K562 (cell line): ENCODE measurements at regions not wholly inside any gene's neighbourhood (a gene's known extent, or its start where the extent isn't known, plus 50 kb on each side); places are given as distances from the start of the nearest gene placed in this dataset.

Source experiments
- ATF1 ChIP-seq, 2 experiments: fragments of 450-650 bp in 1 of 2; IDR thresholded peaks; 2 replicates each; pipeline ENCODE4 v1.6.1; 2016; ENCODE audit warnings: missing compliant biosample characterization in 1 of 2, missing genetic modification characterization in 1 of 2
- ATF4 ChIP-seq: fragments of 450-650 bp; formaldehyde crosslinking; IDR thresholded peaks from 2 replicates; pipeline ENCODE4 v1.4.0; 2022; ENCODE audit warnings: mild to moderate bottlenecking, moderate library complexity
- COPS2 ChIP-seq: fragments of 450-650 bp; conservative IDR thresholded peaks from 2 replicates; pipeline ENCODE4 v1.6.1; 2016; ENCODE audit warnings: mild to moderate bottlenecking, moderate library complexity
- CTCF ChIP-seq, 3 experiments: IDR thresholded peaks in 2 of 3; conservative IDR thresholded peaks in 1 of 3; 2 replicates each; pipeline ENCODE4 v1.5.1; 2011 to 2012; ENCODE audit warnings: low read length in 3 of 3, mild to moderate bottlenecking in 3 of 3, control low read depth in 2 of 3, improper control_type of control experiment in 1 of 3, inconsistent platforms in 1 of 3, low read depth in 1 of 3, mixed read lengths in 1 of 3, moderate library complexity in 1 of 3; ENCODE audit not compliant: insufficient read depth in 2 of 3
- CTCFL ChIP-seq: IDR thresholded peaks from 2 replicates; pipeline ENCODE4 v1.6.1; 2011; ENCODE audit warnings: borderline replicate concordance, low read depth, mild to moderate bottlenecking, moderate library complexity, low read length; ENCODE audit not compliant: insufficient read depth, poor library complexity, severe bottlenecking
- NCOA2 ChIP-seq, 2 experiments: fragments of 450-650 bp; IDR thresholded peaks; 2 replicates each; pipeline ENCODE4 v1.6.1; 2018; ENCODE audit warnings: mild to moderate bottlenecking in 2 of 2, moderate library complexity in 1 of 2; ENCODE audit not compliant: partially characterized antibody in 2 of 2
- PHTF2 ChIP-seq: fragments of 250-450 bp; sonication (Bioruptor Pico); IDR thresholded peaks from 2 replicates; pipeline ENCODE4 v1.5.0; 2021; ENCODE audit warnings: mild to moderate bottlenecking
- RBM34 ChIP-seq: fragments of 200-400 bp; formaldehyde crosslinking; IDR thresholded peaks from 2 replicates; pipeline ENCODE4 v1.6.1; 2018; ENCODE audit warnings: low read length, borderline replicate concordance; ENCODE audit not compliant: insufficient read depth
- RCOR1 ChIP-seq, 2 experiments: IDR thresholded peaks; 2 replicates each; pipeline ENCODE4 v1.6.1; 2012; ENCODE audit warnings: low read depth in 2 of 2, low read length in 2 of 2, borderline replicate concordance in 1 of 2, improper control_type of control experiment in 1 of 2
- SIN3B ChIP-seq: fragments of 450-650 bp; IDR thresholded peaks from 2 replicates; pipeline ENCODE4 v1.6.1; 2017; ENCODE audit warnings: low read depth, mild to moderate bottlenecking, moderate library complexity
- SMC3 ChIP-seq: conservative IDR thresholded peaks from 2 replicates; pipeline ENCODE4 v1.6.1; 2011; ENCODE audit warnings: low read depth, low read length, improper control_type of control experiment; ENCODE audit not compliant: insufficient read depth
- SRSF3 ChIP-seq: fragments of 200-400 bp; formaldehyde crosslinking; IDR thresholded peaks from 2 replicates; pipeline ENCODE4 v1.6.1; 2016; ENCODE audit warnings: mild to moderate bottlenecking, low read length, moderate library complexity; ENCODE audit not compliant: insufficient read depth
- ZKSCAN1 ChIP-seq: fragments of 150-350 bp; IDR thresholded peaks from 2 replicates; pipeline ENCODE4 v1.6.1; 2016; ENCODE audit warnings: low read depth, low read length
- ZMIZ1 ChIP-seq, 2 experiments: fragments of 150-350 bp in 1 of 2; IDR thresholded peaks; 2 replicates each; pipeline ENCODE4 v1.6.1; 2012 to 2016; ENCODE audit warnings: low read depth in 2 of 2, low read length in 2 of 2, mild to moderate bottlenecking in 1 of 2, moderate library complexity in 1 of 2
- ZNF212 ChIP-seq: fragments of 450-650 bp; formaldehyde crosslinking; IDR thresholded peaks from 2 replicates; pipeline ENCODE4 v1.4.0; 2020; ENCODE audit warnings: mild to moderate bottlenecking
- ZNF395 ChIP-seq: fragments of 200-800 bp; sonication (Bioruptor generic); IDR thresholded peaks from 2 replicates; pipeline ENCODE4 v1.6.1; 2017; ENCODE audit warnings: missing genetic modification characterization, missing compliant biosample characterization
- ZNF436 ChIP-seq: fragments of 250-450, 450-650 bp; sonication (Bioruptor Pico); formaldehyde crosslinking; IDR thresholded peaks from 2 replicates; pipeline ENCODE4 v1.7.0; 2020; ENCODE audit warnings: mild to moderate bottlenecking
- ZNF77 ChIP-seq: fragments of 250-450 bp; sonication (Bioruptor Pico); IDR thresholded peaks from 2 replicates; pipeline ENCODE4 v1.5.0; 2020

- TF ChIP-seq CTCF (IDR thresholded peaks at IDR 0.05 in 2 of 3, conservative IDR thresholded peaks at IDR 0.05 in 1 of 3; ENCODE audit: insufficient read depth in 2 of 3, low read depth in 1 of 3, low read length in 3 of 3) (peak; percentile 23 to 58 (median 31); a peak in 3 of 6 replicates), COPS2 (no peak), ATF1 (CRISPR knock-in tag; IDR thresholded peaks at IDR 0.05) (no peak), ATF1 (tag; IDR thresholded peaks at IDR 0.05) (no peak), SIN3B (no peak), SRSF3 (no peak), CTCFL (peak; percentile 88), RCOR1 (IDR thresholded peaks at IDR 0.05; ENCODE audit: borderline replicate concordance in 1 of 2, low read depth in 2 of 2, low read length in 2 of 2) (0 out of 4 replicates have a peak, but pooled peaks of 1 of the 2 experiments have one; percentile 12), PHTF2 (CRISPR knock-in tag) (no peak), RBM34 (no peak), ZNF77 (no peak), SMC3 (peak; percentile 15; the same call in 1 of the 2 replicates), ZNF212 (CRISPR knock-in tag) (no peak), ZNF436 (CRISPR knock-in tag) (no peak), ZNF395 (CRISPR knock-in tag) (no peak), ZMIZ1 (IDR thresholded peaks at IDR 0.05; ENCODE audit: low read depth in 2 of 2, low read length in 2 of 2) (no peak), NCOA2 (IDR thresholded peaks at IDR 0.05; ENCODE audit: partially characterized antibody in 2 of 2) (no peak), ATF4 (CRISPR knock-in tag) (no peak), ZKSCAN1 (no peak)
Measured at GRCh38 chr21:38039369-38039768, 123.1 kb upstream of the KCNJ6 start (continued).
